Gastrocnemius medialis (tissue), 4 donors: ENCODE measurements at regions not wholly inside any gene's neighbourhood (a gene's known extent, or its start where the extent isn't known, plus 50 kb on each side); places are given as distances from the start of the nearest gene placed in this dataset.

ENCODE experiments used
- POLR2A ChIP-seq, 2 donors: fragments of 450-650 bp; IDR thresholded peaks; one replicate each; pipeline ENCODE4 v1.6.1; 2017; ENCODE audit warnings: antibody characterized with exemption in 2 of 2, mild to moderate bottlenecking in 2 of 2, moderate library complexity in 2 of 2
- TF ChIP-seq, protein P1 (sequence below), 5 experiments: fragments of 450-650 bp in 3 of 5; fragments of 200-600 bp in 2 of 5; sonication (generic) in 2 of 5; IDR thresholded peaks in 4 of 5; conservative IDR thresholded peaks in 1 of 5; 1 replicate in 4 of 5; 2 replicates in 1 of 5; pipeline ENCODE4 v1.5.1; 2016 to 2019; ENCODE audit warnings: antibody characterized with exemption in 5 of 5, mild to moderate bottlenecking in 3 of 5, moderate library complexity in 3 of 5

DNA sequence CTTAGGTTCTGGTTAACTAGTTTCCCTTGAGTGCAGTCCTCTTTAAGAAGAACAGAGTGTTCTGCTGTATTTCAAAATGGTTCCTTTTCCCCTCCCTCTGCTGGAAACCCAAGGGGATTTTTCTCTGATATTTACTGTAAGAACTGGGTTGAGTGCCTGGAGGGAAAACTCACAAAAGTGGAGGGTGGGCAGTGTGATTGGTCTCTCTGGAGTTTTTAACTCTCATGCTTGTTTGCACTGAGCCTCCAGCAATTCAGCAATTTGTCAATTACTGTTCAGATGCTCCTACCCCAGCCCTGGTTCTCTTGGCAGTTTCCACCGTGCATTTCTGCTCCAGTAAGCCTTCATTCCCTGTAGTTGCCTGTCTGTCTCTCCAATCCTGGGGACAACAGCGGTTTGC lies 273.4 kb upstream of the SORCS1 start:
- TF ChIP-seq, protein P1, sequence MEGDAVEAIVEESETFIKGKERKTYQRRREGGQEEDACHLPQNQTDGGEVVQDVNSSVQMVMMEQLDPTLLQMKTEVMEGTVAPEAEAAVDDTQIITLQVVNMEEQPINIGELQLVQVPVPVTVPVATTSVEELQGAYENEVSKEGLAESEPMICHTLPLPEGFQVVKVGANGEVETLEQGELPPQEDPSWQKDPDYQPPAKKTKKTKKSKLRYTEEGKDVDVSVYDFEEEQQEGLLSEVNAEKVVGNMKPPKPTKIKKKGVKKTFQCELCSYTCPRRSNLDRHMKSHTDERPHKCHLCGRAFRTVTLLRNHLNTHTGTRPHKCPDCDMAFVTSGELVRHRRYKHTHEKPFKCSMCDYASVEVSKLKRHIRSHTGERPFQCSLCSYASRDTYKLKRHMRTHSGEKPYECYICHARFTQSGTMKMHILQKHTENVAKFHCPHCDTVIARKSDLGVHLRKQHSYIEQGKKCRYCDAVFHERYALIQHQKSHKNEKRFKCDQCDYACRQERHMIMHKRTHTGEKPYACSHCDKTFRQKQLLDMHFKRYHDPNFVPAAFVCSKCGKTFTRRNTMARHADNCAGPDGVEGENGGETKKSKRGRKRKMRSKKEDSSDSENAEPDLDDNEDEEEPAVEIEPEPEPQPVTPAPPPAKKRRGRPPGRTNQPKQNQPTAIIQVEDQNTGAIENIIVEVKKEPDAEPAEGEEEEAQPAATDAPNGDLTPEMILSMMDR (IDR thresholded peaks at IDR 0.05 in 4 of 5, conservative IDR thresholded peaks at IDR 0.05 in 1 of 5) = no peak
- no peak for TF ChIP-seq POLR2A (IDR thresholded peaks at IDR 0.05)
